ENCODE measurements at regions not wholly inside any gene's neighbourhood (a gene's known extent, or its start where the extent isn't known, plus 50 kb on each side); places are given as distances from the start of the nearest gene placed in this dataset.

GRCh38 chr6:96304997-96305396 lies 216.6 kb upstream of the UFL1 start:
- BruUV-seq (replicated peaks), result no TSS peak
- Histone ChIP-seq H4K20me1 (replicated peaks; ENCODE audit: control insufficient read depth, insufficient read depth, low read length) (no peaks in the 10 kb centered on the region), H2AFZ (ENCODE audit: low read depth, low read length) (no peak overlapping the region), H3K9ac (ENCODE audit: insufficient read depth in 1 of 2, low read depth in 2 of 2, low read length in 2 of 2) (no peak overlapping the region), H3K27ac (ENCODE audit: extremely low read depth, low read depth, low read length) (no peak overlapping the region), H3K9me3 (replicated peaks; ENCODE audit: control insufficient read depth, insufficient read depth, low read depth, low read length) (no peaks in the 10 kb centered on the region), H3K4me2 (ENCODE audit: insufficient read depth, low read length) (no peak overlapping the region), H3K4me3 (no peak overlapping the region), H3K9me1 (ENCODE audit: control insufficient read depth, insufficient read depth, low read length) (no peaks in the 10 kb centered on the region), H3K79me2 (ENCODE audit: control insufficient read depth, insufficient read depth, low read length) (no peaks in the 10 kb centered on the region), H3K36me3 (ENCODE audit: control insufficient read depth, insufficient read depth, low read length) (no peaks in the 10 kb centered on the region), H3K4me1 (replicated peaks in 1 of 2; ENCODE audit: control insufficient read depth in 2 of 2, insufficient read depth in 2 of 2, low read length in 2 of 2) (no peaks in the 10 kb centered on the region), H3K27me3 (ENCODE audit: control insufficient read depth in 2 of 2, insufficient read depth in 2 of 2, low read length in 2 of 2) (no peaks in the 10 kb centered on the region)
- ATAC-seq (no peak), DNase-seq (ENCODE audit: extremely low read depth in 1 of 4, low spot score in 3 of 4) (no peak), FAIRE-seq (no peak)
- POLR2A ChIA-PET, result no interaction called here
- WGBS (ENCODE audit: insufficient coverage, low coverage, missing lambda C conversion rate), result 0% methylated on average over 2 of the region's 2 CpGs
- intact Hi-C loops (cut with micrococcal nuclease), result no loop called here
- CTCF ChIA-PET (ENCODE audit: low intra/inter-chr PET ratio), result no interaction called here
- in situ Hi-C loops (cut with MboI), result no loop called here
- TF ChIP-seq MIER1 (IDR thresholded peaks at IDR 0.05; ENCODE audit: low read depth) (no peak), NCOA4 (IDR thresholded peaks at IDR 0.05; ENCODE audit: partially characterized antibody) (no peak), ILF3 (IDR thresholded peaks at IDR 0.05; ENCODE audit: borderline replicate concordance) (no peak), PPARD (CRISPR knock-in tag; IDR thresholded peaks at IDR 0.05) (no peak), FOXK1 (CRISPR knock-in tag; IDR thresholded peaks at IDR 0.05; ENCODE audit: borderline replicate concordance) (no peak), FUS (optimal IDR thresholded peaks at IDR 0.05; ENCODE audit: low read depth, low read length) (no peak)
- TF ChIP-seq, protein P1, sequence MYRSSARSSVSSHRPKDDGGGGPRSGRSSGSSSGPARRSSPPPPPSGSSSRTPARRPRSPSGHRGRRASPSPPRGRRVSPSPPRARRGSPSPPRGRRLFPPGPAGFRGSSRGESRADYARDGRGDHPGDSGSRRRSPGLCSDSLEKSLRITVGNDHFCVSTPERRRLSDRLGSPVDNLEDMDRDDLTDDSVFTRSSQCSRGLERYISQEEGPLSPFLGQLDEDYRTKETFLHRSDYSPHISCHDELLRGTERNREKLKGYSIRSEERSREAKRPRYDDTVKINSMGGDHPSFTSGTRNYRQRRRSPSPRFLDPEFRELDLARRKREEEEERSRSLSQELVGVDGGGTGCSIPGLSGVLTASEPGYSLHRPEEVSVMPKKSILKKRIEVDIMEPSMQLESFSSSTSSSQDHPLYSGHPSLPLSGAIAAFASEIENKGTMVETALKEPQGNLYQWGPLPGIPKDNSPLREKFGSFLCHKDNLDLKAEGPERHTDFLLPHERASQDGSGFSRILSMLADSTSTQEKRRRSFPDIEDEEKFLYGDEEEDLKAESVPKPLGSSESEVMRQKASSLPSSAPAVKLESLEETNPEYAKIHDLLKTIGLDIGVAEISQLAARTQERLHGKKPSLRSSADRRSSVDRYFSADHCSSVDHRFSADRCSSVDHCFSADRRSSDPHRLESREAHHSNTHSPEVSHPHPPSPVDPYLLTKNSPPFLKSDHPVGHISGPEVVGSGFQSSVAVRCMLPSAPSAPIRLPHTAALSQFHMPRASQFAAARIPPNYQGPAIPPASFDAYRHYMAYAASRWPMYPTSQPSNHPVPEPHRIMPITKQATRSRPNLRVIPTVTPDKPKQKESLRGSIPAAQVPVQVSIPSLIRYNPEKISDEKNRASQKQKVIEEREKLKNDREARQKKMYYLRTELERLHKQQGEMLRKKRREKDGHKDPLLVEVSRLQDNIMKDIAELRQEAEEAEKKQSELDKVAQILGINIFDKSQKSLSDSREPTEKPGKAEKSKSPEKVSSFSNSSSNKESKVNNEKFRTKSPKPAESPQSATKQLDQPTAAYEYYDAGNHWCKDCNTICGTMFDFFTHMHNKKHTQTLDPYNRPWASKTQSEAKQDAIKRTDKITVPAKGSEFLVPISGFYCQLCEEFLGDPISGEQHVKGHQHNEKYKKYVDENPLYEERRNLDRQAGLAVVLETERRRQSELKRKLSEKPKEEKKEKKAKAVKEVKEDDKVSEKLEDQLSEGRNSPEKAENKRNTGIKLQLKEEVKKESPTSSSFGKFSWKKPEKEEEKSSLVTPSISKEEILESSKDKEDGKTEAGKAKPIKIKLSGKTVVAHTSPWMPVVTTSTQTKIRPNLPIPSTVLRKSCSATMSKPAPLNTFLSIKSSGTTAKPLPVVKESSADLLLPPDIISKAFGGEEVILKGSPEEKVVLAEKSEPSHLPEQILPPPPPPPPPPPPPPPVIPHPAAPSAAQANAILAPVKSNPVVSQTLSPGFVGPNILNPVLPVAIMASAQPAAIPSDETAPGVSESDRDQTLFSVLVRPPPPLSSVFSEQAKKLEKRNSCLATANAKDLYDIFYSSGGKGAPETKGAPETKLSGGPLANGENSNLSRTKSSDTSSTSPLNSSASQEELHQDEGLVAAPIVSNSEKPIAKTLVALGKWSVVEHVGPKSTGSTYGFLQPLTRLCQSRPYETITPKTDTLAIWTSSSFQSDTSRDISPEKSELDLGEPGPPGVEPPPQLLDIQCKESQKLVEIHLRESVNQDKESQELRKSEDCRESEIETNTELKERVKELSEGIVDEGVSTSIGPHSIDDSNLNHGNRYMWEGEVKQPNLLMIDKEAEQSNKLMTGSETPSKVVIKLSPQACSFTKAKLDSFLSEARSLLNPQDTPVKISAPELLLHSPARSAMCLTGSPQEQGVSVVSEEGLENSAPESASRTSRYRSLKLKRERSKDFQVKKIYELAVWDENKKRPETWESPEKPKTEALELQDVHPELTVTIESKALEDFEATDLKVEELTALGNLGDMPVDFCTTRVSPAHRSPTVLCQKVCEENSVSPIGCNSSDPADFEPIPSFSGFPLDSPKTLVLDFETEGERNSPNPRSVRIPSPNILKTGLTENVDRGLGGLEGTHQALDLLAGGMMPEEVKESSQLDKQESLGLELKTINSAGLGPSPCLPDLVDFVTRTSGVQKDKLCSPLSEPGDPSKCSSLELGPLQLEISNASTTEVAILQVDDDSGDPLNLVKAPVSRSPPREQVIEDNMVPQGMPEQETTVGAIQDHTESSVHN (IDR thresholded peaks at IDR 0.05; ENCODE audit: borderline replicate concordance in 1 of 2, low read depth in 1 of 2), result no peak
- TF ChIP-seq, protein P2, sequence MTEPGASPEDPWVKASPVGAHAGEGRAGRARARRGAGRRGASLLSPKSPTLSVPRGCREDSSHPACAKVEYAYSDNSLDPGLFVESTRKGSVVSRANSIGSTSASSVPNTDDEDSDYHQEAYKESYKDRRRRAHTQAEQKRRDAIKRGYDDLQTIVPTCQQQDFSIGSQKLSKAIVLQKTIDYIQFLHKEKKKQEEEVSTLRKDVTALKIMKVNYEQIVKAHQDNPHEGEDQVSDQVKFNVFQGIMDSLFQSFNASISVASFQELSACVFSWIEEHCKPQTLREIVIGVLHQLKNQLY (CRISPR knock-in tag; conservative IDR thresholded peaks at IDR 0.05), result no peak
